ENCODE measurements at regions not wholly inside any gene's neighbourhood (a gene's known extent, or its start where the extent isn't known, plus 50 kb on each side); places are given as distances from the start of the nearest gene placed in this dataset.

DNA sequence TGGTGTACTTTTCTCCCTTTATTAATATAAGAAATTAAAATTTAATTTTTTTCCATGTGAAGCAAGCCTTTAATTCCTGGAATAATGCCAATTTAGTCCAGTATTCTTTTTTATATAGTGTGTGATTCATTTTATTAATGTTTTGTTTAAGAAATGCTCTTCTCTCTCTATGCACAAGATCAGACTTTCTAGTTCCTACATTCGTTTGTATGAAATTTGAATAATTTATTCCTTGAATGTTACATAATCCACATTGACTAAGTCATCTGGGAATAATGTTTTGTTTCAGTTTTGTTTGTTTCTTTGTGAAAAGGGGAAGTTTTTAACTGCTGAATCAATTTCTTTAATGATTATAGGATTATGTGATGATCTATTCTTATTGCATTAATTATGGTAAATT is 181.4 kb upstream of the ID4 start:
- Histone ChIP-seq H3K36me3 (no peaks in the 10 kb centered on the region), H3K27me3 (no peaks in the 10 kb centered on the region), H3K27ac (no peak overlapping the region), H3K4me3 (no peak overlapping the region), H3K4me1 (no peaks in the 10 kb centered on the region), H3K9me3 (no peaks in the 10 kb centered on the region)
- no peak for ATAC-seq
- TF ChIP-seq, protein P1, sequence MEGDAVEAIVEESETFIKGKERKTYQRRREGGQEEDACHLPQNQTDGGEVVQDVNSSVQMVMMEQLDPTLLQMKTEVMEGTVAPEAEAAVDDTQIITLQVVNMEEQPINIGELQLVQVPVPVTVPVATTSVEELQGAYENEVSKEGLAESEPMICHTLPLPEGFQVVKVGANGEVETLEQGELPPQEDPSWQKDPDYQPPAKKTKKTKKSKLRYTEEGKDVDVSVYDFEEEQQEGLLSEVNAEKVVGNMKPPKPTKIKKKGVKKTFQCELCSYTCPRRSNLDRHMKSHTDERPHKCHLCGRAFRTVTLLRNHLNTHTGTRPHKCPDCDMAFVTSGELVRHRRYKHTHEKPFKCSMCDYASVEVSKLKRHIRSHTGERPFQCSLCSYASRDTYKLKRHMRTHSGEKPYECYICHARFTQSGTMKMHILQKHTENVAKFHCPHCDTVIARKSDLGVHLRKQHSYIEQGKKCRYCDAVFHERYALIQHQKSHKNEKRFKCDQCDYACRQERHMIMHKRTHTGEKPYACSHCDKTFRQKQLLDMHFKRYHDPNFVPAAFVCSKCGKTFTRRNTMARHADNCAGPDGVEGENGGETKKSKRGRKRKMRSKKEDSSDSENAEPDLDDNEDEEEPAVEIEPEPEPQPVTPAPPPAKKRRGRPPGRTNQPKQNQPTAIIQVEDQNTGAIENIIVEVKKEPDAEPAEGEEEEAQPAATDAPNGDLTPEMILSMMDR (IDR thresholded peaks at IDR 0.05) = no peak
- intact Hi-C loops (cut with DNase I) = no loop called here
- no peak for DNase-seq

DNA sequence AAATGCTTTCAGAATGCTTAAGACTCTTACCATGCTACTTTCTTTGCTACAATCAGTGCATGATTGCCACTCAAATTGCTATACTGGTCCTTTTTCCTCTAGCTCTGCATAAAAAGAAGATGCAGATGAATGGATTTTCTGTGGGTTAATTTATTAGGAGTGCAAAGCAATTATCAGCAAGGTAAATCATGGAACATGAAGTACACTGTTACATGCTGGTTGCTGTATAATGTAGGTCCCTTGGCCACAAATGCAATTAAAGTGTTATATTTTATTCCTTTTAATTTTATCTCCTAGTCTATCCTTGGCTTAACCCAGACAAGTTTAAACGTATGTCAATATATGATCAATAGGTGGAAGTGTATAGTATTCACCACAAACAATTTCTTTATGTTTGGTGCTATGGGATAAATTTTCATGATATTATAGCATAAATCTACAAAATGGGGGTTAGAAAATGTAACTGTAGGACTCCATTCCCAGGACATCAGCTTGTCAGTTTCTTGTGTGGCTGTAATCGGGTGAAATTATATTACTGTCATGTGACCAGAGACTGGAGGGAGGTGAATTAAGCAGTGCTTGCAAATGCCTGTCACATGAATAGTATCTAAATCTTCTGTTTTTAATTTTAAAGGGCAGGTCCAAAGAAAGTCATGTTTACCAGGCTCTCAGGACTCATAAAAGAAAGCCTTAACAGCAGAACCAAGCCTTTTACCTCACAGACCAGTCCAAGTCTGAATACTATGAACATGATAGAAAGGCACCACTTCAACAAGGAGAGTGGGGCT is 176.9 kb upstream of the ID4 start:
- no peak for ATAC-seq
- Histone ChIP-seq H3K9me3 (no peaks in the 10 kb centered on the region), H3K36me3 (no peaks in the 10 kb centered on the region), H3K4me3 (no peak overlapping the region), H3K27ac (no peak overlapping the region), H3K4me1 (no peaks in the 10 kb centered on the region), H3K27me3 (no peaks in the 10 kb centered on the region)
- intact Hi-C loops (cut with DNase I) = no loop called here
- TF ChIP-seq, protein P1 (IDR thresholded peaks at IDR 0.05) = no peak
- no peak for DNase-seq

DNA sequence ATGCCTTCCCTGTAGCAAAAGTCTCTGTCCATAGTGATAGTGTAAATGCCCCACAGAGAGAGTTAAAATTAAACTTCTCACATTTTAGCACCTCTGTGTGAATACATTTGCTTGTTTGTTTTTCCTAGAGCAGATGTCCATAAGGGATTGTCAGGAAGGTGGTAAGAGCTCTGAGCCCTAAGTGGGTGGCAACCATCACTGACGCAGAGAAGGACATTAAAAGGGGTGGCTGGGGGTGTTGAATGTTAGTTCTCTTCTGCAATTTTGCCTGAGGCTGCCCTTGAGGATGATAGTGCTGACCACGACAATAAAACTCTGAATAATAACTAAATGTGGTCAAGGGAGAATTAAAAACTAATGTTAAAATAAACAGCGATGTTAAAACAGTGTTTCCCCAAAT is 174.3 kb upstream of the ID4 start:
- ATAC-seq = no peak
- TF ChIP-seq, protein P1 (IDR thresholded peaks at IDR 0.05) = no peak
- intact Hi-C loops (cut with DNase I) = no loop called here

DNA sequence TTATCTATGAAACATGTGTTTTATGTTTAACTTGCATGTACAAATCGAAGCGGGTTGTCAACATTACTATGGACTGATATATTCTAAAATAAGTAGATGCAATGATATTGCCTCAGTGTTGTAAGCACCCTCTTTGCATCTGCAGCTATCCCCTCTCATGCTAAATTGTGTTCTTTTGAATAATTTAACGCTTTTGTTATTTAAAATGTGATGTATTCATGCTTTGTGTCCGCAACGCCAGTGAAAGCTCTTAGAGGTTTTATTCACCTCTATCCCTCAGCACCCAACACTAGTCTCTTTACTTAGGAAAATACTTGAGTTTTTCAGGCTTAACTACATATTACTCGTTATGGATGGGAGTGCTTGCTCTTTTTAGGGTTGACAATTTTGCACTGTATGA is 173.7 kb upstream of the ID4 start:
- Histone ChIP-seq H3K27ac (no peak overlapping the region), H3K4me1 (no peaks in the 10 kb centered on the region), H3K27me3 (no peaks in the 10 kb centered on the region), H3K4me3 (no peak overlapping the region), H3K36me3 (no peaks in the 10 kb centered on the region), H3K9me3 (no peaks in the 10 kb centered on the region)
- DNase-seq = no peak
- TF ChIP-seq, protein P1 (IDR thresholded peaks at IDR 0.05) = no peak
- no peak for ATAC-seq
- intact Hi-C loops (cut with DNase I) = no loop called here

More for the DNA sequence above, 174.3 kb upstream of the ID4 start:
- no peaks in the 10 kb centered on the region for H3K9me3 ChIP-seq
- no peaks in the 10 kb centered on the region for H3K27me3 ChIP-seq
- DNase-seq = no peak
- H3K27ac ChIP-seq = no peak overlapping the region
- no peaks in the 10 kb centered on the region for H3K36me3 ChIP-seq
- H3K4me3 ChIP-seq = no peak overlapping the region
- no peaks in the 10 kb centered on the region for H3K4me1 ChIP-seq

DNA sequence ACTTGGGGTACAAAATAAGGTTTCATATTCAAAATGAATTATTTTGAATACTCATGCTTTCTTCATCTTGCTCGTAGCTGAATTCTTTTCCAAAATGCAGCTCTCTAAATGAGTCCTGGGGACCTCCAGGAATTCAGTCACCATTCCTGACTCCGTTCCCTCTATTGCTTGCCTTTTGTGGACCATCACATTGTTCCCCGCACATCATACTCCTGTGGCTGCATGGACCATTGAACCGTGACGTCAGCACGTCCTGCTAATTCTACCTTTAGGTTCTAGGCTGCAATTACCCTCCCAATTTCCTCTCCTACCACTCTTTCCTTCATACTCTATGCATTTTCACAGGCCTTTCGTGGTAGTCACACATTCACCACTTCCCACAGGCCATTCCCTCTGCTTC is 173.1 kb upstream of the ID4 start:
- intact Hi-C loops (cut with DNase I) = no loop called here
- no peaks in the 10 kb centered on the region for H3K4me1 ChIP-seq
- no peak overlapping the region for H3K4me3 ChIP-seq
- no peak for ATAC-seq
- TF ChIP-seq, protein P1 (IDR thresholded peaks at IDR 0.05) = no peak
- no peaks in the 10 kb centered on the region for H3K27me3 ChIP-seq
- H3K36me3 ChIP-seq = no peaks in the 10 kb centered on the region
- no peaks in the 10 kb centered on the region for H3K9me3 ChIP-seq
- DNase-seq = no peak
- no peak overlapping the region for H3K27ac ChIP-seq
